Activated gamma-delta T cell (primary cell): ENCODE measurements at regions not wholly inside any gene's neighbourhood (a gene's known extent, or its start where the extent isn't known, plus 50 kb on each side); places are given as distances from the start of the nearest gene placed in this dataset.

Experiments used
- DNase-seq: peaks from one replicate; lab custom pipeline; 2025; lab: John Stamatoyannopoulos, UW

GRCh38 chr21:16742131-16742641 is 770.7 kb upstream of the CXADR start:
- DNase-seq = no peak

- no peak for DNase-seq
Observed at GRCh38 chr21:16742741-16743140, 770.1 kb upstream of the CXADR start.

GRCh38 chr21:16743317-16743716 is 769.5 kb upstream of the CXADR start:
- no peak for DNase-seq

- no peak for DNase-seq
Observed at GRCh38 chr21:16750926-16751325, 761.9 kb upstream of the CXADR start.

- DNase-seq = no peak
Observed at GRCh38 chr21:16751695-16752474, 761.0 kb upstream of the CXADR start.

- DNase-seq = no peak
Observed at GRCh38 chr21:16752475-16752857, 760.4 kb upstream of the CXADR start.

GRCh38 chr21:16755061-16755460 is 757.8 kb upstream of the CXADR start:
- no peak for DNase-seq

- DNase-seq = no peak
Observed at GRCh38 chr21:16767201-16767600, 745.6 kb upstream of the CXADR start.

GRCh38 chr21:16768096-16768495 is 744.7 kb upstream of the CXADR start:
- no peak for DNase-seq

GRCh38 chr21:16770266-16770665 is 742.6 kb upstream of the CXADR start:
- no peak for DNase-seq

GRCh38 chr21:16773206-16773605 is 739.6 kb upstream of the CXADR start:
- no peak for DNase-seq

- no peak for DNase-seq
Observed at GRCh38 chr21:16775076-16775475, 737.8 kb upstream of the CXADR start.

- no peak for DNase-seq
Observed at GRCh38 chr21:16777041-16777720, 735.7 kb upstream of the CXADR start.

GRCh38 chr21:16788584-16788983 is 724.3 kb upstream of the CXADR start:
- no peak for DNase-seq

GRCh38 chr21:16789636-16790035 is 723.2 kb upstream of the CXADR start:
- no peak for DNase-seq

- DNase-seq = no peak
Observed at GRCh38 chr21:16792101-16792500, 720.7 kb upstream of the CXADR start.

- no peak for DNase-seq
Observed at GRCh38 chr21:16794950-16795349, 717.9 kb upstream of the CXADR start.

- DNase-seq = no peak
Observed at GRCh38 chr21:16796776-16797175, 716.1 kb upstream of the CXADR start.

- no peak for DNase-seq
Observed at GRCh38 chr21:16797540-16797939, 715.3 kb upstream of the CXADR start.

GRCh38 chr21:16797966-16798365 is 714.9 kb upstream of the CXADR start:
- no peak for DNase-seq

GRCh38 chr21:16800536-16801275 is 712.1 kb upstream of the CXADR start:
- DNase-seq = no peak

GRCh38 chr21:16811011-16811410 is 701.8 kb upstream of the CXADR start:
- no peak for DNase-seq

- DNase-seq = no peak
Observed at GRCh38 chr21:16811970-16812369, 700.9 kb upstream of the CXADR start.
